GM10248 (cell line): ENCODE measurements at regions not wholly inside any gene's neighbourhood (a gene's known extent, or its start where the extent isn't known, plus 50 kb on each side); places are given as distances from the start of the nearest gene placed in this dataset.

Experiments used
- CTCF ChIA-PET: fragments of 300-600 bp; sonication (Branson Sonifier 250); formaldehyde crosslinking; extraction: SDS; loops from one replicate; lab custom pipeline; 2021; ENCODE audit warnings: antibody characterized with exemption; lab: Yijun Ruan, JAX
- POLR2A ChIA-PET: fragments of 350-650 bp; sonication (Branson Sonifier 250); formaldehyde crosslinking; extraction: SDS; loops from one replicate; lab custom pipeline; 2020; ENCODE audit warnings: antibody characterized with exemption; lab: Yijun Ruan, JAX
- DNase-seq: peaks from one replicate; pipeline ENCODE4 v3.0.0; 2012; ENCODE audit errors: extremely low spot score
- TF ChIP-seq, protein P1 (sequence below): IDR thresholded peaks from 2 replicates; pipeline ENCODE4 v1.5.1; 2012; ENCODE audit warnings: mild to moderate bottlenecking, low read depth; ENCODE audit errors: extremely low read depth, missing control alignments, control extremely low read depth

GRCh38 chr3:148369381-148369780 is 328.3 kb upstream of the AGTR1 start:
- ChIA-PET POLR2A (no interaction called here), CTCF (no interaction called here)
- no peak for DNase-seq
- TF ChIP-seq, protein P1, sequence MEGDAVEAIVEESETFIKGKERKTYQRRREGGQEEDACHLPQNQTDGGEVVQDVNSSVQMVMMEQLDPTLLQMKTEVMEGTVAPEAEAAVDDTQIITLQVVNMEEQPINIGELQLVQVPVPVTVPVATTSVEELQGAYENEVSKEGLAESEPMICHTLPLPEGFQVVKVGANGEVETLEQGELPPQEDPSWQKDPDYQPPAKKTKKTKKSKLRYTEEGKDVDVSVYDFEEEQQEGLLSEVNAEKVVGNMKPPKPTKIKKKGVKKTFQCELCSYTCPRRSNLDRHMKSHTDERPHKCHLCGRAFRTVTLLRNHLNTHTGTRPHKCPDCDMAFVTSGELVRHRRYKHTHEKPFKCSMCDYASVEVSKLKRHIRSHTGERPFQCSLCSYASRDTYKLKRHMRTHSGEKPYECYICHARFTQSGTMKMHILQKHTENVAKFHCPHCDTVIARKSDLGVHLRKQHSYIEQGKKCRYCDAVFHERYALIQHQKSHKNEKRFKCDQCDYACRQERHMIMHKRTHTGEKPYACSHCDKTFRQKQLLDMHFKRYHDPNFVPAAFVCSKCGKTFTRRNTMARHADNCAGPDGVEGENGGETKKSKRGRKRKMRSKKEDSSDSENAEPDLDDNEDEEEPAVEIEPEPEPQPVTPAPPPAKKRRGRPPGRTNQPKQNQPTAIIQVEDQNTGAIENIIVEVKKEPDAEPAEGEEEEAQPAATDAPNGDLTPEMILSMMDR: no peak

GRCh38 chr3:148372206-148372875 is 325.4 kb upstream of the AGTR1 start:
- TF ChIP-seq, protein P1: no peak
- ChIA-PET CTCF (no interaction called here), POLR2A (no interaction called here)
- no peak for DNase-seq

DNA sequence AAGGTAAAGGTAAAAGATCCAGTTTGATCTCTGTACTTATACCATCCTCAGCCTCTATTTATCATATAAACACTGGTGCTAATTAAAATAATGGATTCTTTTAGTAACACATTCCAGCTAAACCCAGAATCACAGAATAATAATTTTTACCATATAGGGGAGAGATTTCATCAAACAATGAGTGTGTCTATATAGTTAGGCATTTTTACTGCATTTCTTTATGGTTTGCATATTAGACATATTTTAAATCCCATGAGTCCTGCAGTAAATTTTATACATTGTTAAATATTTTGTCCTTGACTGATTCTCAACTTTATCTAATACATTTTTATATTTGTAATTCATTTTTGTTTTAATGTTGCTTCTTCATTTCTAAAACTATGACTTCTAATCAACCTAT is 323.7 kb upstream of the AGTR1 start:
- TF ChIP-seq, protein P1: no peak
- CTCF ChIA-PET: no interaction called here
- POLR2A ChIA-PET: no interaction called here
- DNase-seq: no peak

DNA sequence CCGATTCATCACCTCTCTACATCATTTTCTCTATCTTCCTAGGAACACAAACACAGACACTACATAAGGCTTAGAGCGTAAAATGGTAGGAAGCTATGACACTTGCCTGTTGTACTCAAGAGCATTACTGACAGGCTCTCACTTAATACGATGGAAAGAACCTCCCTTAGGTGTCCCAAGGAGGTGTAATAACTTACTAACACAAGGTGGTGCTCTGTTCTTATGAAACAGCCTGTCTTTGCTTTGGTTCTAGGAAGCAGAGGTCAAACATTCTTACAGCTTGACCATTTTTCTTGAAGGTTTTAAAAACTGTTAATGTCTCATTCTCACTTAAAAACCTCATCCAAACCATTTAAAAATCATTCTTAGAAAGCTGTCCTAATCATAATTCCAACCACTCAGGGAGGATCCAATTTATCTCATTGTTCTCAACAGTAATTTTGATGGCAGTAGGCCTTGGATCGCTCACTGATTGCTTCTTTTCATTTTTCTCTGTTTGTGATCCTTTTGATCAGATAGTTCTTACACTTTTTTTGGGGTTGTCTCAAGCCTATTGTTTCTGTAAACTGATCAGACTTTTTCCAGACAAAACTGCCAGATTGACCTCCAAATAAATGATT is 317.8 kb upstream of the AGTR1 start:
- ChIA-PET CTCF (interaction anchor here (1.0 kb wide), 1 partner anchor 78 kb away, joined by 3 read pairs; no protein-coding TSS in a partner anchor), POLR2A (no interaction called here)
- DNase-seq: peak; percentile 11
- TF ChIP-seq, protein P1: peak; percentile 24

DNA sequence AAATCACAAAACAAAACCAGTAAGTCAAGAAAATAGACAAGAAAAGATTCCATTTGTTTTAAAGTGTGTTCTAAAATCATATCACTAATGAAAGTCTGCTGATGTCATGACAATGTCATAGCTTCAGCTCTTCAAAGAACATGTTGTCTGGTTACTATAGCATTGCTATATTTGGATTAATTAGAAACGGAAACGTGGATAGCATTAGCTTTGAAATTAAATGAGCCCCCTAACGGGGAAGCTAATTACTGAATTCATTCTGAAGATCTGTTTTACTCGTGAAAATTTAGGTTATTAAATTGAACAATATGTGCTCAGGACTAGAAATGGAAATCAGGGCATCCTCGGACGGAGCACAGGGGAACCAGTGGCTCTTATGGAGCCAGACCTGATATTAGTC is 316.7 kb upstream of the AGTR1 start:
- POLR2A ChIA-PET: no interaction called here
- DNase-seq: no peak
- TF ChIP-seq, protein P1: no peak
- CTCF ChIA-PET: interaction anchor here (1.3 kb wide), 2 partner anchors 15 to 84 kb away, joined by 3 to 5 read pairs; no protein-coding TSS in a partner anchor

- CTCF ChIA-PET: no interaction called here
- DNase-seq: no peak
- TF ChIP-seq, protein P1: no peak
- POLR2A ChIA-PET: no interaction called here
Measured at GRCh38 chr3:148389916-148390315, 307.8 kb upstream of the AGTR1 start.
